22Rv1 (cell line): ENCODE measurements at regions not wholly inside any gene's neighbourhood (a gene's known extent, or its start where the extent isn't known, plus 50 kb on each side); places are given as distances from the start of the nearest gene placed in this dataset.

Experiments used
- ZFX ChIP-seq: fragments of 450-650 bp; IDR thresholded peaks from 2 replicates; pipeline ENCODE4 v1.6.1; 2017; ENCODE audit warnings: antibody characterized with exemption, borderline replicate concordance
- TF ChIP-seq, protein P1 (sequence below): fragments of 450-650 bp; IDR thresholded peaks from 2 replicates; pipeline ENCODE4 v1.5.1; 2017; ENCODE audit warnings: mild to moderate bottlenecking

DNA sequence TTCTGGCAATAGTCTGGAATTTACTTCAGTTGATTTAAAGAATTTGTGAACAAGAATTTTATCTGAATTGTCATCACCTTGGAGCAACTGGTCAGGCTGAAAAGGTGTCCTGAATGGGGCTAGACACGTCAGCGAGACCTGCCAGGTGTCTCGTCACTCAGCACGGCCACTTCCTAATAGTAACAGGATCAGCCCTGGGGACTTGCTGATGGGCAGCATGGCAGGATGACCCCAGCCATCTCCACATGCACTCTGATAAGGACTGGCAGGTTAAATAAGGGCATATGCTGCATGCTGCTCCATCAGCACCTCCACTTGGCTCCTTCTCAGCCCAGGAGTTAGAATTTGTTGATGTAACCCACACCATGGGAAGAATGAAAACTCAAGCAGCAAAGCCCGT is 224.2 kb downstream of the FOXO1 start:
- TF ChIP-seq, protein P1, sequence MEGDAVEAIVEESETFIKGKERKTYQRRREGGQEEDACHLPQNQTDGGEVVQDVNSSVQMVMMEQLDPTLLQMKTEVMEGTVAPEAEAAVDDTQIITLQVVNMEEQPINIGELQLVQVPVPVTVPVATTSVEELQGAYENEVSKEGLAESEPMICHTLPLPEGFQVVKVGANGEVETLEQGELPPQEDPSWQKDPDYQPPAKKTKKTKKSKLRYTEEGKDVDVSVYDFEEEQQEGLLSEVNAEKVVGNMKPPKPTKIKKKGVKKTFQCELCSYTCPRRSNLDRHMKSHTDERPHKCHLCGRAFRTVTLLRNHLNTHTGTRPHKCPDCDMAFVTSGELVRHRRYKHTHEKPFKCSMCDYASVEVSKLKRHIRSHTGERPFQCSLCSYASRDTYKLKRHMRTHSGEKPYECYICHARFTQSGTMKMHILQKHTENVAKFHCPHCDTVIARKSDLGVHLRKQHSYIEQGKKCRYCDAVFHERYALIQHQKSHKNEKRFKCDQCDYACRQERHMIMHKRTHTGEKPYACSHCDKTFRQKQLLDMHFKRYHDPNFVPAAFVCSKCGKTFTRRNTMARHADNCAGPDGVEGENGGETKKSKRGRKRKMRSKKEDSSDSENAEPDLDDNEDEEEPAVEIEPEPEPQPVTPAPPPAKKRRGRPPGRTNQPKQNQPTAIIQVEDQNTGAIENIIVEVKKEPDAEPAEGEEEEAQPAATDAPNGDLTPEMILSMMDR, result no peak
- TF ChIP-seq ZFX, result no peak
